ENCODE measurements at regions not wholly inside any gene's neighbourhood (a gene's known extent, or its start where the extent isn't known, plus 50 kb on each side); places are given as distances from the start of the nearest gene placed in this dataset.
"Not testable (repeated sequence)": the region's sequence is repeated elsewhere in the genome, so short reads cannot be mapped to it uniquely, and the experiment has no call there.

DNA sequence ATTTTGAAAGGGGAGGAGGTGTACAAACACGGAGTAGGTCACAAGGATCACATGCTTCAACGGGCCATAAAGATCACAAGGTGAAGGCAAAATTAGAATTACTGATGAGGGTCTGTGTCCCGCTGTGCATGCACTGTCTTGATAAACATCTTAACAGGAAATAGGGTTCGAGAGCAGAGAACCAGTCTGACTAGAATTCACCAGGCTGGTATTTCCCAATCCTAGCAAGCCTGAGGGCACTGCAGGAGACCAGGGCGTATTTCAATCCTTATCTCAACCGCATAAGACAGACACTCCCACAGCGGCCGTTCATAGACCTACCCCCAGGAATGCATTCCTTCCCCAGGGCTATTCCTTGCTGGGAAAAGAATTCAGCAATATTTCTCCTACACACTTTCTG is 80.0 kb upstream of the NUPR2 start:
- TF ChIP-seq, protein P1, sequence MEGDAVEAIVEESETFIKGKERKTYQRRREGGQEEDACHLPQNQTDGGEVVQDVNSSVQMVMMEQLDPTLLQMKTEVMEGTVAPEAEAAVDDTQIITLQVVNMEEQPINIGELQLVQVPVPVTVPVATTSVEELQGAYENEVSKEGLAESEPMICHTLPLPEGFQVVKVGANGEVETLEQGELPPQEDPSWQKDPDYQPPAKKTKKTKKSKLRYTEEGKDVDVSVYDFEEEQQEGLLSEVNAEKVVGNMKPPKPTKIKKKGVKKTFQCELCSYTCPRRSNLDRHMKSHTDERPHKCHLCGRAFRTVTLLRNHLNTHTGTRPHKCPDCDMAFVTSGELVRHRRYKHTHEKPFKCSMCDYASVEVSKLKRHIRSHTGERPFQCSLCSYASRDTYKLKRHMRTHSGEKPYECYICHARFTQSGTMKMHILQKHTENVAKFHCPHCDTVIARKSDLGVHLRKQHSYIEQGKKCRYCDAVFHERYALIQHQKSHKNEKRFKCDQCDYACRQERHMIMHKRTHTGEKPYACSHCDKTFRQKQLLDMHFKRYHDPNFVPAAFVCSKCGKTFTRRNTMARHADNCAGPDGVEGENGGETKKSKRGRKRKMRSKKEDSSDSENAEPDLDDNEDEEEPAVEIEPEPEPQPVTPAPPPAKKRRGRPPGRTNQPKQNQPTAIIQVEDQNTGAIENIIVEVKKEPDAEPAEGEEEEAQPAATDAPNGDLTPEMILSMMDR (IDR thresholded peaks at IDR 0.05) = not testable (repeated sequence)
- not testable (repeated sequence) for TF ChIP-seq EP300 (IDR thresholded peaks at IDR 0.05; ENCODE audit: low read depth)
